T-helper 2 cell treated with Interferon-gamma antibody and Interleukin-4, amounts not matched to agents 100 ng/mL and 5 ng/mL, for 36 hours (primary cell): ENCODE measurements at regions not wholly inside any gene's neighbourhood (a gene's known extent, or its start where the extent isn't known, plus 50 kb on each side); places are given as distances from the start of the nearest gene placed in this dataset.
"Not testable (repeated sequence)": the region's sequence is repeated elsewhere in the genome, so short reads cannot be mapped to it uniquely, and the experiment has no call there.

ENCODE experiments used
- intact Hi-C: fragments of 100-400 bp; cut with micrococcal nuclease; formaldehyde crosslinking; loops from one replicate; pipeline ENCODE4 v1.15.1; 2023

GRCh38 chr6:68575765-68576439 is 59.2 kb upstream of the ADGRB3 start:
- intact Hi-C loops = no loop called here

DNA sequence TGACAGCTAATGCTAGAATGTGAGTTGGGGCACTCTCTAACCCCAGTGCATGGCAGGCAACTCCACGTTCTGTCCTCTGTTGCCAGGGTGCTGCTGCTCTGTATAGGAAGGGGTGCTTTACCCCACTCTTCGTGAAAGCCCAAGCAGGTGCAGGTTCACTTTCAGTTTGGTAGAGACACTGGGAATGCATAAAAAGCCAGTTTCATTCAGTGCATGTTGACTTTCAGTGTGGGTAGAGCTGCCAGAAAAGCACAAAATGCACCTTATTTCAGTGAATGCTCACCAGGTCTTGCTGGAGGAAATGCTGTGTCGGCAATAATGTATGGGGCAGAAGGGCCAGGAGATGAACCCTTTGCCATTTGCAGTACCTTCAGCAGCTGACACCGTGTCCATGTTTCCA is 62.1 kb upstream of the ADGRB3 start:
- intact Hi-C loops = loop anchor here (5.0 kb wide), 1 partner anchor 1534 kb away; no protein-coding TSS in a partner anchor

DNA sequence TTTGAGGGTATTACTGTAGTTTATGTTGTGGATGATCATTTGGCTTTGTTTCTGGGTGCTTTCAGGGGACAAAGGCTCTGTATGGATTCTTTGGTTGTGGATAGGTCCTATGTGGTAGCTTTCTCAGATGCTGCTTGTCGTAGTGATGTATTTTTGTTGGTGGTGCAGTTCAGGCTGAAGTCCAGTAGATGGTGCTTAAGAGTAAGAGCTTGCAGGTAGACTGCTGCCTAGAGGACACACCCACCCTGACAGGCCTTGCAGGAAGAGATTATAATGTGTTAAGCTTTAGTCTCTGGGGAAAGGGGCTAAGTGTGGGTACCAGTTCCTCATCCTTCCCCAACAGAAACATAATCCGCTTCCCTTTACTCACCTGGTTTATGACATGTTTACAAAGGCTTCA is 62.6 kb upstream of the ADGRB3 start:
- intact Hi-C loops = loop anchor here (5.0 kb wide), 1 partner anchor 1535 kb away; no protein-coding TSS in a partner anchor

GRCh38 chr6:68559716-68560115 is 75.4 kb upstream of the ADGRB3 start:
- intact Hi-C loops = no loop called here

GRCh38 chr6:68559070-68559469 is 76.0 kb upstream of the ADGRB3 start:
- intact Hi-C loops = no loop called here

GRCh38 chr6:68546620-68547019 is 88.5 kb upstream of the ADGRB3 start:
- intact Hi-C loops = no loop called here

- intact Hi-C loops = no loop called here
Measured at GRCh38 chr6:68544450-68544849, 90.6 kb upstream of the ADGRB3 start.

DNA sequence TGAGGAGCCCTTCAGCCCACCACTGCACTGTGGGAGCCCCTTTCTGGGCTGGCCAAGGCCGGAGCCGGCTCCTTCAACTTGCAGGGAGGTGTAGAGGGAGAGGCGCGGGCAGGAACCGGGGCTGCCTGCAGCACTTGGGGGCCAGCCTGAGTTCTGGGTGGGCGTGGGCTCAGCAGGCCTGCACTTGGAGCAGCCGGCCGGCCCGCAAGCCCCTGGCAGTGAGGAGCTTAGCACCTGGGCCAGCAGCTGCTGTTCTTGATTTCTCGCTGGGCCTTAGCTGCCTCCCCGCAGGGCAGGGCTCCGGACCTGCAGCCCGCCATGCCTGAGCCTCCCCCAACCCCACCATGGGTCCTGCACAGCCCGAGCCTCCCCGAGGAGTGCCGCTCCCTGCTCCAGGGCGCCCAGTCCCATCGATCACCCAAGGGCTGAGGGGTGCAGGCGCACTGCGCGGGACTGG is 101.7 kb upstream of the ADGRB3 start:
- intact Hi-C loops = no loop called here

- intact Hi-C loops = no loop called here
Measured at GRCh38 chr6:68527691-68528090, 107.4 kb upstream of the ADGRB3 start.

GRCh38 chr6:68506911-68507310 is 128.2 kb upstream of the ADGRB3 start:
- intact Hi-C loops = no loop called here

DNA sequence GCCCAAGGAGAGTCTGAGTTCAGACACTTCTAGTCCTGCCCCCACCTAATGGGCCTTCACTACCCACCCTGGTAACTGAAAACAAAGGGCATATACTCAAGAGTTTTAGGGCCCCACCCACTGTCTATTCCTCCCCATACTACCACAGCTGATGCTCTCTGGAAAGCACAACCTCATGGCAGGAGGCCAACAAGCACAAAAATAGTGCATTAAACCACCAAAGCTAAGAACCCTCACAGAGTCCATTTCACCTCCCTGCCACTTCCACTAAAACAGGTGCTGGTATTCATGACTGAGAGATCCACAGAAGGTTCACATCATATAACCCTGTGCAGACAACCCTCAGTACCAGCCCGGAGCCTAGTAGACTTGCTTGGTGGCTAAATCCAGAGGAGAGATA is 132.1 kb upstream of the ADGRB3 start:
- intact Hi-C loops = no loop called here

DNA sequence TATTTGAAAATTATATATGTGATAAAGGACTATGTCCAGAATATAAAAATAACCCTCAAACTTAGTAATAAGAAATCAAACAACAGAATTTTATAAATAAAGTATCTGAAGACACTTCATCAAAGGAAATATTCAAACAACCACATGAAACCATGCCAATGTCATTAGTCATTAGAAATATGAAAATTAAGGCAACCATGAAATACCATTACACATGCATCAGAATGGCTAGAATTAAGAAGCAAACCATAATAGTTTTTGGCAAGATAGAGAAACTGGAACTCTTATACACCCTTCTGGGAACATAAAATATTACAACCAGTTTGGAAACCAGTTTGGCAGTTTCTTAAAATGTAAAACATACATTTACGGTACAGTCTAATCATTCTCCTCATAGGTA is 137.2 kb upstream of the ADGRB3 start:
- intact Hi-C loops = no loop called here

GRCh38 chr6:68494880-68495279 is 140.2 kb upstream of the ADGRB3 start:
- intact Hi-C loops = not testable (repeated sequence)

- intact Hi-C loops = no loop called here
Measured at GRCh38 chr6:68476611-68477010, 158.5 kb upstream of the ADGRB3 start.

- intact Hi-C loops = no loop called here
Measured at GRCh38 chr6:68473433-68474210, 161.5 kb upstream of the ADGRB3 start.

DNA sequence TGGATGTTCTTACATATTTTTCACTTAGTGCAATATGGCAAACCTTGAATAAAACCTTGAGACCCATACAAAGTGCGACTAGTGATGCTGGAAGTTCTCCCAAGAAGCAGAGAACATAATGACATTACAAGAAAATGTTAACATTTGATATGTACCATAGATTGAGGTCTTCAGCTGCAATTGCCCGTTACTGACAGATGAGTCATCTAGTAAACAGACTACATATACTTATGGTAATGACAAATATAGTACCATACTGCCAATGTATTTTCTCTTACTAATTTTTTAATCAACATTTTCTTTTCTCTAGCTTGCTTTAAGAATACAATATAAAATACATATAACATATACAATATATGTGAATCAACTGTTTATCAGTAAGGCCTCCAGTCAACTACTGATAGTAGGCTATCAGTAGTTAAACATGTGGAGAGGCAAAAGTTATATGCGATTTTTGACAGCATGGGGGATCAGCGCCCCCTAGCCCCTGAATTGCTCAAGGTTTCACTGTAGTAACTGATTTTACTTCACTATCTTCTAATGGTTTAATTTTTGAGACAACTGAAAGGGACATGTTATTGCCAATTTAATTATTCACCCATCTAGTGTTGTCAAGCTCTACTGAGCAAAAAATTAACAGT is 166.7 kb upstream of the ADGRB3 start:
- intact Hi-C loops = no loop called here

DNA sequence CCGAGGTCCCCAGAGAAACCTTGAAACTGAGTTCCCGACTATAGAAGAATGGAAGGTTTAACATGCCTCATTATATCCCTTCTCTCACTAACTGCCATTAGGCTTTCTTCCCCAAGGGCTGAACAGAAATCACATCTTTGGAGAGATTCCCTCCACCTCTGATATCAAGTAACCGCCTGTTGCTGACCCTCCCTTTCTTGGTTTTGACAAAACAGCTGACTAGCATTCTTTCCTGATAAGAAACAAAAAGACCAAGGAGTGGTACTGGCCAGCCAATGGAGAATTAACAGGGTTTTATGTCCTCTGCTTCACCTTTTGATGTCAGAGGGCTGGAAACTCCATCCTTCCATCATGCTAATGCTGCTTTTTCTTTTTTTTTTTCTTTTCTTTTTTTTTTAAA is 176.6 kb upstream of the ADGRB3 start:
- intact Hi-C loops = no loop called here

GRCh38 chr6:68447112-68447511 is 188.0 kb upstream of the ADGRB3 start:
- intact Hi-C loops = no loop called here

- intact Hi-C loops = no loop called here
Measured at GRCh38 chr6:68445926-68446325, 189.2 kb upstream of the ADGRB3 start.

DNA sequence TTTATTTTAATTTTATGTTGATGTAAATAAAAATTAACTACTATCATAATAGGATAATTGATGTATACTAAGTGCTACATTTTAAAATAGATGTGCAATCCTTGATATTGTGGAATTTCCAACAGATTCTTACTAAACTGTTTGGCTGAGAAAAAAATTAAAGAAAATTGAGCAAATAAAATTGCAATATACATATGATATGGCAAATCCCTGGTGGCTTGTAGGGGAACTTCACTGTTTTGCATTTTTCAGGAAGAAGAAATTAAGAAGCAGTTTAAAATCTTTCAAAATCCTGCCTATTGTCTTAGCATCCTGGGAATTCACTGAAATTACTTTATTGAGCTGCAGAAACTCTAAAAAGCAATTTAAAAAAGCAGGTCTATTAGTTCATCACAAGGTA is 191.4 kb upstream of the ADGRB3 start:
- intact Hi-C loops = no loop called here

DNA sequence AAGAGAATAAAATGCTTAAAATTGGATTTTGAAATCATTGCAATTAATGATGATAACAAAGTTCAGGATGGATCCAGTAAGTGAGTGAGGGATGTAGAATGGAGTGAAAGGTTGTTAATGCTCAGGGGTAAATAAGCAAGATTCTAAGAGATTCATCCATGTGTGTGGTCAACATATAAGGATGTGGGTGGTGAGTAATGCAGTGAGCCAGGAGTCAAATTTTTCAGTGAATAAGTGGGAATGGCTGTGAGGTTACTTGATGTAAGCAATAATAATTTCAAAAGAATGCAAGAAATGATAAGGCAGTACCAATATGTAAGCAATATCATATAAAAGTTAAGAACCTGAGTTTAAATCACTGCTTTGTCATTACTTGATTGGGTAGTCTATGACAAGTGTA is 207.5 kb upstream of the ADGRB3 start:
- intact Hi-C loops = no loop called here

DNA sequence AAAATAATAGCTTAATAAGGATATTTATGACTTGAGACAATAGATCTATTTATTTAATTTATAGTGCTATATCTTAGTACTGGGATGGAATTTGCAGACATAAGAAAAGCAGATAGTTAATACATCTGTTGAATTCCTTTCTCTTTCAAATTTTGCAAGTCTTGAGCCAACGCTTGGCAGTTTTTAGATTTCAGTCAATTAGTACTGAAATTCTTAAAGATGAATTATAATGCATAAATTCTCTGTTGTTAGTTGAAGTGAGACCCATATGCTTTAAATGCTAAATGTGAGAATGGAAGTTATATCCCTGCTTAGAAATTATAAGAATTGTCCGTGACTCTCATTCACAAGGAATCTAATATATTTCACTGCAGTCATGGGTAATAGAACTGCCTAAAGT is 225.1 kb upstream of the ADGRB3 start:
- intact Hi-C loops = no loop called here
